ENCODE measurements at regions not wholly inside any gene's neighbourhood (a gene's known extent, or its start where the extent isn't known, plus 50 kb on each side); places are given as distances from the start of the nearest gene placed in this dataset.
"Not testable (repeated sequence)": the region's sequence is repeated elsewhere in the genome, so short reads cannot be mapped to it uniquely, and the experiment has no call there.

GRCh38 chr3:87706176-87706575 is 352.6 kb downstream of the CGGBP1 start:
- DNase-seq, result no peak

- no peak for DNase-seq
These were observed 356.2 kb downstream of the CGGBP1 start for GRCh38 chr3:87702600-87702999.

GRCh38 chr3:87696124-87697013 is 362.4 kb downstream of the CGGBP1 start:
- no peak for DNase-seq

- DNase-seq, result no peak
These were observed 364.1 kb downstream of the CGGBP1 start for GRCh38 chr3:87694678-87695077.

- DNase-seq, result no peak
These were observed 367.7 kb downstream of the CGGBP1 start for GRCh38 chr3:87691109-87691508.

GRCh38 chr3:87678984-87679660 is 379.7 kb downstream of the CGGBP1 start:
- not testable (repeated sequence) for DNase-seq

GRCh38 chr3:87674397-87675161 is 384.2 kb downstream of the CGGBP1 start:
- no peak for DNase-seq

GRCh38 chr3:87673132-87673531 is 385.7 kb downstream of the CGGBP1 start:
- DNase-seq, result no peak

GRCh38 chr3:87654184-87654583 is 377.8 kb upstream of the POU1F1 start:
- no peak for DNase-seq

GRCh38 chr3:87653138-87653537 is 376.8 kb upstream of the POU1F1 start:
- DNase-seq, result not testable (repeated sequence)

GRCh38 chr3:87634426-87634825 is 358.0 kb upstream of the POU1F1 start:
- no peak for DNase-seq

GRCh38 chr3:87627316-87627715 is 350.9 kb upstream of the POU1F1 start:
- DNase-seq, result no peak

- DNase-seq, result no peak
These were observed 350.2 kb upstream of the POU1F1 start for GRCh38 chr3:87626546-87626945.

- DNase-seq, result no peak
These were observed 349.5 kb upstream of the POU1F1 start for GRCh38 chr3:87625876-87626275.

GRCh38 chr3:87624860-87625259 is 348.5 kb upstream of the POU1F1 start:
- DNase-seq, result no peak

- no peak for DNase-seq
These were observed 345.3 kb upstream of the POU1F1 start for GRCh38 chr3:87621667-87622066.

GRCh38 chr3:87615506-87615905 is 339.1 kb upstream of the POU1F1 start:
- DNase-seq, result no peak

- no peak for DNase-seq
These were observed 338.6 kb upstream of the POU1F1 start for GRCh38 chr3:87614998-87615397.

GRCh38 chr3:87607234-87607633 is 330.9 kb upstream of the POU1F1 start:
- DNase-seq, result no peak

GRCh38 chr3:87595798-87596197 is 319.4 kb upstream of the POU1F1 start:
- DNase-seq, result no peak

- no peak for DNase-seq
These were observed 304.9 kb upstream of the POU1F1 start for GRCh38 chr3:87581240-87581639.

GRCh38 chr3:87576752-87577151 is 300.4 kb upstream of the POU1F1 start:
- DNase-seq, result no peak

GRCh38 chr3:87575550-87575949 is 299.2 kb upstream of the POU1F1 start:
- DNase-seq, result no peak

GRCh38 chr3:87568331-87568730 is 291.9 kb upstream of the POU1F1 start:
- no peak for DNase-seq
